Endothelial cell of umbilical vein (primary cell): ENCODE measurements at regions not wholly inside any gene's neighbourhood (a gene's known extent, or its start where the extent isn't known, plus 50 kb on each side); places are given as distances from the start of the nearest gene placed in this dataset.

Source experiments
- BruUV-seq: library from RNA; stranded (reverse); fragments of 400-500 nt; replicated peaks from 2 replicates; lab custom pipeline; 2021; lab: Mats Ljungman, UMichigan
- CTCF ChIA-PET: fragments of 300-600, 350-600 bp; sonication (Branson Sonifier 250); formaldehyde crosslinking; loops from one replicate; lab custom pipeline; 2021; ENCODE audit warnings: antibody characterized with exemption, inconsistent platforms; lab: Charles Lee
- POLR2A ChIA-PET: fragments of 300-600, 350-600 bp; sonication (Branson Sonifier 250); formaldehyde crosslinking; loops from one replicate; lab custom pipeline; 2021; ENCODE audit warnings: antibody characterized with exemption, inconsistent platforms; lab: Charles Lee
- DNase-seq: peaks from one replicate; pipeline ENCODE4 v3.0.0-alpha.2; 2011; ENCODE audit warnings: low read depth, low spot score
- FAIRE-seq: peaks from 2 replicates; lab custom pipeline; 2011; peaks lifted over from hg19 to GRCh38; lab: Jason Lieb, UNC
- H2AFZ ChIP-seq: 2 replicates; pipeline ENCODE4 v1.6.0; 2012; ENCODE audit warnings: low read depth, low read length, control low read depth, inconsistent platforms
- H3K27ac ChIP-seq: 2 replicates; pipeline ENCODE4 v1.5.1; 2011; ENCODE audit warnings: low read depth, mild to moderate bottlenecking, control low read depth, low read length, moderate library complexity; ENCODE audit not compliant: insufficient read depth
- H3K27me3 ChIP-seq, 2 experiments: 2 replicates each; pipeline versions ENCODE4 v1.6.0 to v1.6.1; 2011; ENCODE audit warnings: low read length in 2 of 2, mixed read lengths in 1 of 2; ENCODE audit not compliant: control insufficient read depth in 2 of 2, insufficient read depth in 2 of 2
- H3K36me3 ChIP-seq, 2 experiments: 2 replicates in 1 of 2; 3 replicates in 1 of 2; pipeline ENCODE4 v1.5.1; 2011; ENCODE audit warnings: low read length in 2 of 2, mild to moderate bottlenecking in 1 of 2, moderate library complexity in 1 of 2; ENCODE audit not compliant: control insufficient read depth in 2 of 2, insufficient read depth in 2 of 2; ENCODE audit errors: extremely low read depth in 1 of 2
- H3K4me1 ChIP-seq: 3 replicates; pipeline ENCODE4 v1.5.1; 2011; ENCODE audit warnings: mild to moderate bottlenecking, low read length; ENCODE audit not compliant: control insufficient read depth, insufficient read depth; ENCODE audit errors: extremely low read depth
- H3K4me2 ChIP-seq: 2 replicates; pipeline ENCODE4 v1.6.1; 2011; ENCODE audit warnings: low read length, control low read depth, mixed read lengths; ENCODE audit not compliant: insufficient read depth
- H3K4me3 ChIP-seq, 3 experiments: fragments of 200-600 bp in 1 of 3; sonication (generic), shearing (Covaris generic) in 1 of 3; replicated peaks in 1 of 3; 2 replicates each; pipeline ENCODE4 v1.5.1; 2011 to 2016; ENCODE audit warnings: control low read depth in 3 of 3, low read length in 3 of 3, mild to moderate bottlenecking in 2 of 3, inconsistent platforms in 1 of 3, low read depth in 1 of 3, moderate library complexity in 1 of 3; ENCODE audit not compliant: insufficient read depth in 1 of 3
- H3K79me2 ChIP-seq: 2 replicates; pipeline ENCODE4 v1.6.0; 2012; ENCODE audit warnings: low read length, inconsistent platforms; ENCODE audit not compliant: control insufficient read depth, insufficient read depth
- H3K9ac ChIP-seq: replicated peaks from 2 replicates; pipeline ENCODE3; 2011; ENCODE audit warnings: low read length, control low read depth; ENCODE audit not compliant: insufficient read depth; ENCODE audit errors: extremely low read depth
- H3K9me1 ChIP-seq: replicated peaks from 3 replicates; pipeline ENCODE4 v1.6.0; 2011; ENCODE audit warnings: mild to moderate bottlenecking, low read length; ENCODE audit not compliant: control insufficient read depth, insufficient read depth; ENCODE audit errors: extremely low read depth
- H3K9me3 ChIP-seq: replicated peaks from 2 replicates; pipeline ENCODE4 v1.5.1; 2012; ENCODE audit warnings: low read length, inconsistent platforms; ENCODE audit not compliant: control insufficient read depth, insufficient read depth
- H4K20me1 ChIP-seq: replicated peaks from 2 replicates; pipeline ENCODE3; 2011; ENCODE audit warnings: mild to moderate bottlenecking, low read length; ENCODE audit not compliant: control insufficient read depth, insufficient read depth; ENCODE audit errors: extremely low read depth
- CTCF ChIP-seq, 2 donors: IDR thresholded peaks; 1 replicate in 1 of 2; 2 replicates in 1 of 2; pipeline ENCODE4 v1.5.1; 2011; ENCODE audit warnings: low read length in 2 of 2, mild to moderate bottlenecking in 2 of 2, moderate library complexity in 2 of 2, control low read depth in 1 of 2, inconsistent platforms in 1 of 2, low read depth in 1 of 2; ENCODE audit not compliant: insufficient read depth in 1 of 2; ENCODE audit errors: extremely low read depth in 1 of 2
- EZH2 ChIP-seq: IDR thresholded peaks from 2 replicates; pipeline ENCODE4 v1.6.1; 2012; ENCODE audit warnings: borderline replicate concordance, low read depth, mild to moderate bottlenecking, moderate library complexity, low read length, inconsistent platforms; ENCODE audit not compliant: severe bottlenecking
- FOS ChIP-seq: IDR thresholded peaks from 2 replicates; pipeline ENCODE4 v1.6.1; 2011; ENCODE audit warnings: mild to moderate bottlenecking, low read length, moderate library complexity, borderline replicate concordance; ENCODE audit not compliant: insufficient read depth
- GATA2 ChIP-seq: IDR thresholded peaks from 2 replicates; pipeline ENCODE4 v1.7.0; 2011; ENCODE audit warnings: low read depth, mild to moderate bottlenecking, moderate library complexity, mixed read lengths, low read length; ENCODE audit not compliant: insufficient read length, insufficient read depth
- JUN ChIP-seq: IDR thresholded peaks from 2 replicates; pipeline ENCODE4 v1.6.1; 2011; ENCODE audit warnings: borderline replicate concordance, low read depth; ENCODE audit not compliant: insufficient read length, insufficient read depth
- MAX ChIP-seq: IDR thresholded peaks from 2 replicates; pipeline ENCODE4 v1.6.1; 2011; ENCODE audit not compliant: insufficient read depth, insufficient read length
- MYC ChIP-seq: IDR thresholded peaks from one replicate; pipeline ENCODE4 v1.6.1; 2011; ENCODE audit warnings: mild to moderate bottlenecking, low read depth, low read length
- POLR2A ChIP-seq: IDR thresholded peaks from 2 replicates; pipeline ENCODE4 v1.6.1; 2012; ENCODE audit warnings: low read depth, mild to moderate bottlenecking, control low read depth, low read length
- POLR2AphosphoS5 ChIP-seq: IDR thresholded peaks from 2 replicates; pipeline ENCODE4 v1.6.1; 2012; ENCODE audit warnings: low read depth, mild to moderate bottlenecking, control low read depth, low read length, moderate library complexity; ENCODE audit not compliant: insufficient read depth
- dilution Hi-C: fragments of 300-500 bp; cut with MboI; formaldehyde crosslinking; loops from one replicate; pipeline ENCODE4 v1.15.0; 2019; ENCODE audit warnings: low sequenced_read_pairs; ENCODE audit not compliant: extremely low pct_ligation_motif_present
- intact Hi-C: fragments of 100-400 bp; cut with micrococcal nuclease; formaldehyde crosslinking; loops from one replicate; pipeline ENCODE4 v1.10.0; 2022

GRCh38 chr3:147669077-147669476 is 259.9 kb downstream of the ZIC1 start:
- Histone ChIP-seq H4K20me1 (no peaks in the 10 kb centered on the region), H3K27ac (no peak overlapping the region), H2AFZ (no peak overlapping the region), H3K9me1 (no peaks in the 10 kb centered on the region), H3K9ac (no peak overlapping the region), H3K36me3 (no peaks in the 10 kb centered on the region), H3K79me2 (no peaks in the 10 kb centered on the region), H3K4me3 (no peak overlapping the region), H3K4me1 (no peaks in the 10 kb centered on the region), H3K9me3 (no peaks in the 10 kb centered on the region), H3K4me2 (no peak overlapping the region), H3K27me3 (no peaks in the 10 kb centered on the region)
- dilution Hi-C loops (no loop called here), intact Hi-C loops (no loop called here)
- no peak for TF ChIP-seq POLR2A
- no peak for TF ChIP-seq FOS
- no peak for TF ChIP-seq EZH2
- no peak for TF ChIP-seq GATA2
- no peak for TF ChIP-seq MYC
- TF ChIP-seq CTCF (IDR thresholded peaks at IDR 0.05; ENCODE audit: extremely low read depth in 1 of 2, insufficient read depth in 1 of 2, low read depth in 1 of 2, low read length in 2 of 2), result no peak
- no peak for TF ChIP-seq JUN
- TF ChIP-seq MAX, result no peak
- TF ChIP-seq POLR2AphosphoS5, result no peak
- ChIA-PET CTCF (interaction anchor here (2.2 kb wide), 1 partner anchor 11 kb away, joined by 6 read pairs; no protein-coding TSS in a partner anchor), POLR2A (no interaction called here)
- DNase-seq (no peak), FAIRE-seq (no peak)
- BruUV-seq, result no TSS peak
